BLaER1 (cell line): ENCODE measurements at regions not wholly inside any gene's neighbourhood (a gene's known extent, or its start where the extent isn't known, plus 50 kb on each side); places are given as distances from the start of the nearest gene placed in this dataset.

Experiments
- H3K27ac ChIP-seq: shearing (Covaris generic); formaldehyde crosslinking; 2 replicates; pipeline ENCODE4 v1.8.1; 2022
- H3K27me3 ChIP-seq: shearing (Covaris generic); formaldehyde crosslinking; 2 replicates; pipeline ENCODE4 v1.8.1; 2022
- H3K36me3 ChIP-seq: shearing (Covaris generic); formaldehyde crosslinking; 2 replicates; pipeline ENCODE4 v1.8.1; 2022
- H3K4me1 ChIP-seq: shearing (Covaris generic); formaldehyde crosslinking; 2 replicates; pipeline ENCODE4 v1.8.1; 2022
- H3K4me2 ChIP-seq: shearing (Covaris generic); formaldehyde crosslinking; 2 replicates; pipeline ENCODE4 v1.8.1; 2022
- H3K4me3 ChIP-seq: shearing (Covaris generic); formaldehyde crosslinking; 2 replicates; pipeline ENCODE4 v1.8.1; 2022
- H3K9ac ChIP-seq: shearing (Covaris generic); formaldehyde crosslinking; 2 replicates; pipeline ENCODE4 v1.8.1; 2022
- H3K9me3 ChIP-seq: shearing (Covaris generic); formaldehyde crosslinking; 2 replicates; pipeline ENCODE4 v1.8.1; 2022
- H4K20me1 ChIP-seq: shearing (Covaris generic); formaldehyde crosslinking; 2 replicates; pipeline ENCODE4 v1.8.1; 2022
- Cebpa-rat ChIP-seq: shearing (Covaris generic); IDR thresholded peaks from 2 replicates; pipeline ENCODE4 v1.8.1; 2022

DNA sequence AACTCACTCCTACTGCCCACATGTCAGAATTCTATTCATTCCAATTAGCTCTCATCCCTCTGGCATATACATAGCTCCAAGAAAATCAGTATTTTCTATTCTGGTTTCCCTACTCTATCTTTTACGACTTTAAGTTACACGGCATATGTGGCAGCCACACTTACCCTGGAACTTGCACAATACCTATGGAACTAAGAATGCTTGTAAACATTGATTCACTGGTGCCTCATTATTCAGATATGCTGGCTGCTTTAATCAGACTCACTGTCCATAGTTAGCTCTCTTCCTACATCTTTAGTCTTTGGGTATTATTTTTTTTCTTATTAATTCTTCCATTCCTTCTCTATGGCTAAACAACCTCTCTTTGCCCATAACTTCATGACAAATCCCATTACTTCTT is 1519.9 kb upstream of the ACVR2A start:
- H3K27me3 ChIP-seq: no peaks in the 10 kb centered on the region
- H3K27ac ChIP-seq: no peak overlapping the region
- peaks cover 17% of the 10 kb centered on the region for H3K4me1 ChIP-seq
- no peak overlapping the region for H3K9ac ChIP-seq
- H3K9me3 ChIP-seq: no peaks in the 10 kb centered on the region
- no peak overlapping the region for H3K4me3 ChIP-seq
- H4K20me1 ChIP-seq: no peaks in the 10 kb centered on the region
- no peak for TF ChIP-seq Cebpa-rat
- H3K36me3 ChIP-seq: no peaks in the 10 kb centered on the region
- no peak overlapping the region for H3K4me2 ChIP-seq

DNA sequence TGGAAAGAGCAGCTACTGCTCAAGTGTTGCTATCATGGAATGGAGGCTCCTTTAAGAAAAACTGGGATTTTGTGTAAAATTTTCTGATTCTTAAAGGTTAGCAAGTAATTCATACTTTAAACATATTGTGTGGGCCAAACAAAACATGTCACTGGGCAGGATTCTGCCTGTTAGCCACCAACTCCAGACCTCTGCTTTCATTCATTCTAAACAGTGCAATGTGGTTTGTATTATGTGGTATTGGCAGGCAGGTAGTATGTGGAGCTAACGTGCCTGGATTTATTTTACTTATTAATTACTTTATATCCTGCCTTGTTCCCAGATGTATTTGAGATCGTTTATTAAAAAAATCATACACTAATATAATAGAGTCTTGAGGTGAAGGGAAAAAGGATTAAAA is 1521.3 kb upstream of the ACVR2A start:
- Histone ChIP-seq H4K20me1 (no peaks in the 10 kb centered on the region), H3K4me2 (no peak overlapping the region), H3K36me3 (no peaks in the 10 kb centered on the region), H3K4me3 (no peak overlapping the region), H3K27ac (no peak overlapping the region), H3K4me1 (peaks cover 17% of the 10 kb centered on the region), H3K9ac (no peak overlapping the region), H3K9me3 (no peaks in the 10 kb centered on the region), H3K27me3 (no peaks in the 10 kb centered on the region)
- no peak for TF ChIP-seq Cebpa-rat

DNA sequence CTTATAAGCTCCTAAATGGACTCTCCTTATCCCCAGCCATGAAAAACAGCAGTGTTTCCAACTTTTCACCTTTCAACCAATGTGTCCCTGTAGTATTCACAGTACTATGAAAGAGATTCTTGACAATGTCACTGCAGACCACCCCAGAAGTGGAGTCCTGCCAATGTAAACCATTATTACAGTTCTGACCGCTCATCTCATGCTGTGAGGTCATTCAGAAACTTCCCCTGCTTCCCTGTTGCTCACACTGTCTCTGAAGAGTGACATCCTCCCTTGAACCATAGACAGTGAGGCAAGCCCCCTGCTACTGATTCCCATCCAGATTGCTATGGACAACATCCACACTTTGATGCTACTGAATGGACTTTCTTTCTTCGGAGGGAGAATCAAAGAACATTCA is 1523.7 kb upstream of the ACVR2A start:
- Histone ChIP-seq H3K4me2 (peak overlapping the region; percentile 23), H3K4me1 (peaks cover 17% of the 10 kb centered on the region), H3K9me3 (no peaks in the 10 kb centered on the region), H3K9ac (no peak overlapping the region), H3K36me3 (no peaks in the 10 kb centered on the region), H3K27me3 (no peaks in the 10 kb centered on the region), H3K4me3 (no peak overlapping the region), H3K27ac (no peak overlapping the region), H4K20me1 (no peaks in the 10 kb centered on the region)
- no peak for TF ChIP-seq Cebpa-rat

DNA sequence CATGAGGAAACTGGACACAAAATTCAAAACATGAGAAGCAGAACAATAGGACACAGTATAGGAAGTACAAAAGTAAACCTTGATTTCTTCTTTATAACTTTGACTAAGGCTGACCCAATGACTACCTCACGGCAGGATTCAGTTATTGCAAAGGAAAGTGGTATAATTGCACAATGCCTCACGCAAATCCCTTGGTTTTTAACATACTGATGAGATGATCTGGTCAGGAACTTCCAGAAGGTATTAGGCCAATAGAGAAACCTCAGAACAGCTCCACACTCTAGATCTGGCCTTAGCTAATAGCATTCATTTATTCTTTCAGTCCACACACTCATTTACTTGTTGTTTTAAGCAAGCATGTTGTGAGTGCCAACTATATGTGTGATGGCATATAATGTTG is 1526.9 kb upstream of the ACVR2A start:
- no peak overlapping the region for H3K4me2 ChIP-seq
- H3K27me3 ChIP-seq: no peaks in the 10 kb centered on the region
- peaks cover 29% of the 10 kb centered on the region for H3K4me1 ChIP-seq
- H3K36me3 ChIP-seq: no peaks in the 10 kb centered on the region
- no peak overlapping the region for H3K9ac ChIP-seq
- no peaks in the 10 kb centered on the region for H3K9me3 ChIP-seq
- H3K4me3 ChIP-seq: no peak overlapping the region
- no peaks in the 10 kb centered on the region for H4K20me1 ChIP-seq
- H3K27ac ChIP-seq: no peak overlapping the region
- TF ChIP-seq Cebpa-rat: no peak

DNA sequence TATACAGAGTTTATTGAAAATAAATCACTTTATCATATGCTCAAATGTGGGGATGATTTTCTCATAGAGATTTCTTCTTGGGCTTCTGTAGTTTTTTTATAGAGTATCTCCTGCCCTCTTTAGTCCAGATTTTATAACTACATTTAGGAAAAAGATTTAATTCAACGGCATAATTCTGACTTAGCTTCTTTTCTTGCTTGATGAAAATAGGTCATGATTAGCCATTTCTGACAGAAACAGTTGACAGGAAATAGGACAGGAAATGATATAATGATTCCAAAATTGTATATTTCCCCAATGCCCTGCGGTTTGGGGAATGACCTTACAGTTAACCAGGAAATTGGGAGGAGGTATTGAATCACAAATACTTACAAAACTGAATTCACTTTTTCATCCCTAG is 1531.9 kb upstream of the ACVR2A start:
- Histone ChIP-seq H3K36me3 (no peaks in the 10 kb centered on the region), H3K27ac (peak overlapping the region; percentile 37), H3K4me2 (peak overlapping the region; percentile 73), H3K4me3 (no peak overlapping the region), H3K4me1 (peaks cover 30% of the 10 kb centered on the region), H4K20me1 (no peaks in the 10 kb centered on the region), H3K9me3 (0 out of 2 replicates have a peak, but pooled peaks cover under 1% of the 10 kb centered on the region), H3K9ac (no peak overlapping the region), H3K27me3 (no peaks in the 10 kb centered on the region)
- TF ChIP-seq Cebpa-rat: no peak

DNA sequence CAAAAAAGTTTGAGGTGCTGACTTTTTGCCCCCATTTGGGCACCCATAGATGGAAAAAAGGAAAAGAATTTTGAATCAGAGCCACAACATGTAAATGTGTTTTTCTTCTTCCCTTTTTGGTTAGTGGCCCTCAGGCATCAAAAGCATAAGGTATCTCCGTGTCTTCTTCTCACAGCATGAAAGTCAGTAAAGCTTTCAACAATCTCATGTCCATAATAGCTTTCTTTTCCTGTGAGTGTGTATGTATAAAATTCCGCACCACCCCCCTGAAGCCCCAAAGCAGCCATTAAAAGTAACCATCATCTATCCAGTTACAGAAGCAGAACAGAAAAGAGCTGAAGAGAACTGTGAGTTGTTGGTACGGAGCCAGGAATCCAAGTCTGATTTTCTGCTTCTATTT is 1539.7 kb upstream of the ACVR2A start:
- H3K27me3 ChIP-seq: no peaks in the 10 kb centered on the region
- no peak overlapping the region for H3K27ac ChIP-seq
- no peaks in the 10 kb centered on the region for H3K4me1 ChIP-seq
- H4K20me1 ChIP-seq: no peaks in the 10 kb centered on the region
- no peak overlapping the region for H3K4me3 ChIP-seq
- no peak for TF ChIP-seq Cebpa-rat
- no peak overlapping the region for H3K4me2 ChIP-seq
- H3K36me3 ChIP-seq: no peaks in the 10 kb centered on the region
- H3K9me3 ChIP-seq: peaks cover 4% of the 10 kb centered on the region; the same call in 1 of the 2 replicates
- H3K9ac ChIP-seq: no peak overlapping the region

DNA sequence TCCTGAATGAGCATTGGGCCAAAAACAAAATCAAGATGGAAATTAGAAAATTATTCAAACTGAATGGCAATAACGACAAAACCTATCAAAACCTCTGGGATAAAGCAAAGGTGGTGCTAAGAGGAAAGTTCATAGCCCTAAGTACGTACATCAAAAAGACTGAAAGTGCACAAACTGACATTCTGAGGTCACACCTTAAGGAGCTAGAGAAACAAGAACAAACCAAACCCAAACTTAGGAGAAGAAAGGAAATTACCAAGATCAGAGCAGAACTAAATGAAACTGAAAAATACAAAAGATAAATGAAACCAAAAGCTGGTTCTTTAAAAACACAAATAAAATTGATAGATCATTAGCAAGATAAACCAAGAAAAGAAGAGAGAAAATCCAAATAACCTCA is 1543.5 kb upstream of the ACVR2A start:
- Histone ChIP-seq H3K4me1 (no peaks in the 10 kb centered on the region), H3K9me3 (peaks cover 6% of the 10 kb centered on the region; the same call in 1 of the 2 replicates), H3K4me2 (no peak overlapping the region), H3K36me3 (no peaks in the 10 kb centered on the region), H4K20me1 (no peaks in the 10 kb centered on the region), H3K4me3 (no peak overlapping the region), H3K27me3 (no peaks in the 10 kb centered on the region), H3K9ac (no peak overlapping the region), H3K27ac (no peak overlapping the region)
- no peak for TF ChIP-seq Cebpa-rat

DNA sequence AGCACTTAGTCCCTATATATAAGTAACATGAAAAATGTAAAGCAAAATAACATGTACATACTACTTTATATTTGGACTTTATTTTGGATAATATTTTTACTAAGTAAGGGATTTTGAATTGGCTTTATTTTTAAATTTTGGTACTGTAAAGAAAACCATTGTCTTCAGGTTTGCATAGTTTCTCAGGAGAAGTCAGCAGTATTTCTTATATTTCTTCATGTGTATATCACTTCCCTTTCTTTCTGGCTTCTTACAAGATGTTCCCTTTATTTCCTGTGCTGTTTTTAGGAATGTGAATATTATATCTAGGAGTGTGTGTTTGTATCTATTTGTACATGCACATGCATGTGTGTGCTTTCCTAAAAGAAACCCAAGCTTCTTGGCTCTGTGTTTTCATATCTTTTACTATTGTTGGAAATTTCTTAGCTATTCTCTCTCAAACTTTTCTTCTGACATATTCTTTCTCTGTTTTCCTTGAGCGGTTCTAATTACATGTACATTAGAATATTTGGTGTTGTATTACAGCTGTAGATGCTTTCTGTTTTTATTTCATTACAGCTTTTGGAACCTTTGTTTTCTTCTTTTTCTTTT is 1549.7 kb upstream of the ACVR2A start:
- Histone ChIP-seq H3K4me1 (no peaks in the 10 kb centered on the region), H3K4me2 (no peak overlapping the region), H3K9ac (no peak overlapping the region), H3K36me3 (no peaks in the 10 kb centered on the region), H3K9me3 (peaks cover 11% of the 10 kb centered on the region), H4K20me1 (no peaks in the 10 kb centered on the region), H3K27me3 (no peaks in the 10 kb centered on the region), H3K4me3 (no peak overlapping the region), H3K27ac (no peak overlapping the region)
- TF ChIP-seq Cebpa-rat: no peak

DNA sequence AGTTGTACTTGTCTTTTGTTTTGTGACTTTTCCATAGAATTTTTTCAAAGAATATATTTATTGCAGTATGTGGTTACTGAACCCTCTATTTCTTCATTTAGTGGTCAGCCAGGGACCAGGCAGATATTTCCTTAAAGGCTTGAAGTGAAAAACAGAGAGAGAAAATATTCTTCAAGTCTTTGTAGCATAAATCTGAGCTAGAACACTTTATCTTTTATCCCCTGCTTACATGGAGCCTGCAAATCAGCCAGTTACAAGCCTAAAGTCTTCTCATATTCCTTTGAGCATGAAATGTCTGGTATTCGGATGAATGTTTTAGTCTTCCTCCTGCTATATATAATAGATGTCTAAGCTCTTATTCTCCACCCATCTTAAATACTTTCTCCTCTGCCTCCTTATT is 1557.5 kb upstream of the ACVR2A start:
- Histone ChIP-seq H3K27ac (no peak overlapping the region), H3K9ac (no peak overlapping the region), H3K27me3 (no peaks in the 10 kb centered on the region), H3K4me1 (no peaks in the 10 kb centered on the region), H4K20me1 (no peaks in the 10 kb centered on the region), H3K4me3 (no peak overlapping the region), H3K4me2 (no peak overlapping the region), H3K9me3 (no peaks in the 10 kb centered on the region), H3K36me3 (no peaks in the 10 kb centered on the region)
- TF ChIP-seq Cebpa-rat: no peak

DNA sequence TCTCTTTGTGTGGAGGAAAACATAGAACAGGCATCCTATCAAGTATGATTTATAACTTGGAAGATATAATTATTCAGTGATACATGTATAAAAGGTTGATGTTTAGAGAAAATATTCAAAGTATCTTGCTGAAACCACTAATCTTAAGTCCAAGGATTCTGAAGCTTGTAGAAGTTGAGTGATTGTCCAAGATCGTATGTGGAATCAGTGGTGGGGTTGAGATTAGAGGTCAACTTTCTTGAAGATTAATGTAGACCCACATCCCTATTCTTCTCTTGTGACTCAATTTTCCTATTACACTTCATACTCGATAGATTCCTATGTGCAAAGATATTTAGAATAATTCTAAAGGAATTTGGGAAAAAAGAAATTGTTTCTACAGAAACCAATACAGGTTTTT is 1565.9 kb upstream of the ACVR2A start:
- Histone ChIP-seq H4K20me1 (no peaks in the 10 kb centered on the region), H3K27ac (no peak overlapping the region), H3K9ac (no peak overlapping the region), H3K4me1 (no peaks in the 10 kb centered on the region), H3K27me3 (no peaks in the 10 kb centered on the region), H3K9me3 (no peaks in the 10 kb centered on the region), H3K4me2 (no peak overlapping the region), H3K4me3 (no peak overlapping the region), H3K36me3 (no peaks in the 10 kb centered on the region)
- no peak for TF ChIP-seq Cebpa-rat
